ENCODE measurements at regions not wholly inside any gene's neighbourhood (a gene's known extent, or its start where the extent isn't known, plus 50 kb on each side); places are given as distances from the start of the nearest gene placed in this dataset.

DNA sequence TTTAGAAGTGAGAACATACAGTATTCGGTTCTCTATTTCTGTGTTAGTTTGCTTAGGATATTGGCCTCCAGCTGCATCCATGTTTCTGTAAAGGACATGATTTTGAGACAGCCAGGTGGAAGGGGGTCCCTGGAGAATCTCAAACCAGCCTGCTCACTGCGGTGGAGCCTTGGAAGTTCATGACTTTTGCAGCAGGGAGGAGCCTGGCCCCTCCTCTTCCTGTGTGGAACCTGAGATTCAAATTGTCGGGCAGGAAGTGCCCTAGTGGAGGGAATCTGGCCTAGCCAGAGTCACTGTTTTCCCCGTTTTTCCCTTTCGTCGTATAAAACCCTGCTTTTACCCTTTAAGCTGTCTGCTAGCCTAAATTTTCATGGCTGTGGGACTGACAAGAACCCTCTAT, 762.6 kb downstream of the PCDH18 start (continued):
- TF ChIP-seq, protein P1, sequence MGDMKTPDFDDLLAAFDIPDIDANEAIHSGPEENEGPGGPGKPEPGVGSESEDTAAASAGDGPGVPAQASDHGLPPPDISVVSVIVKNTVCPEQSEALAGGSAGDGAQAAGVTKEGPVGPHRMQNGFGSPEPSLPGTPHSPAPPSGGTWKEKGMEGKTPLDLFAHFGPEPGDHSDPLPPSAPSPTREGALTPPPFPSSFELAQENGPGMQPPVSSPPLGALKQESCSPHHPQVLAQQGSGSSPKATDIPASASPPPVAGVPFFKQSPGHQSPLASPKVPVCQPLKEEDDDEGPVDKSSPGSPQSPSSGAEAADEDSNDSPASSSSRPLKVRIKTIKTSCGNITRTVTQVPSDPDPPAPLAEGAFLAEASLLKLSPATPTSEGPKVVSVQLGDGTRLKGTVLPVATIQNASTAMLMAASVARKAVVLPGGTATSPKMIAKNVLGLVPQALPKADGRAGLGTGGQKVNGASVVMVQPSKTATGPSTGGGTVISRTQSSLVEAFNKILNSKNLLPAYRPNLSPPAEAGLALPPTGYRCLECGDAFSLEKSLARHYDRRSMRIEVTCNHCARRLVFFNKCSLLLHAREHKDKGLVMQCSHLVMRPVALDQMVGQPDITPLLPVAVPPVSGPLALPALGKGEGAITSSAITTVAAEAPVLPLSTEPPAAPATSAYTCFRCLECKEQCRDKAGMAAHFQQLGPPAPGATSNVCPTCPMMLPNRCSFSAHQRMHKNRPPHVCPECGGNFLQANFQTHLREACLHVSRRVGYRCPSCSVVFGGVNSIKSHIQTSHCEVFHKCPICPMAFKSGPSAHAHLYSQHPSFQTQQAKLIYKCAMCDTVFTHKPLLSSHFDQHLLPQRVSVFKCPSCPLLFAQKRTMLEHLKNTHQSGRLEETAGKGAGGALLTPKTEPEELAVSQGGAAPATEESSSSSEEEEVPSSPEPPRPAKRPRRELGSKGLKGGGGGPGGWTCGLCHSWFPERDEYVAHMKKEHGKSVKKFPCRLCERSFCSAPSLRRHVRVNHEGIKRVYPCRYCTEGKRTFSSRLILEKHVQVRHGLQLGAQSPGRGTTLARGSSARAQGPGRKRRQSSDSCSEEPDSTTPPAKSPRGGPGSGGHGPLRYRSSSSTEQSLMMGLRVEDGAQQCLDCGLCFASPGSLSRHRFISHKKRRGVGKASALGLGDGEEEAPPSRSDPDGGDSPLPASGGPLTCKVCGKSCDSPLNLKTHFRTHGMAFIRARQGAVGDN (IDR thresholded peaks at IDR 0.05): no peak
- TF ChIP-seq TCF12 (IDR thresholded peaks at IDR 0.05; ENCODE audit: low read depth, low read length): no peak
- TF ChIP-seq ZSCAN29 (IDR thresholded peaks at IDR 0.05): no peak
- no peak for TF ChIP-seq MXI1 (IDR thresholded peaks at IDR 0.05; ENCODE audit: low read depth, low read length)
- TF ChIP-seq USF2 (IDR thresholded peaks at IDR 0.05; ENCODE audit: borderline replicate concordance, low read depth, low read length): no peak

DNA sequence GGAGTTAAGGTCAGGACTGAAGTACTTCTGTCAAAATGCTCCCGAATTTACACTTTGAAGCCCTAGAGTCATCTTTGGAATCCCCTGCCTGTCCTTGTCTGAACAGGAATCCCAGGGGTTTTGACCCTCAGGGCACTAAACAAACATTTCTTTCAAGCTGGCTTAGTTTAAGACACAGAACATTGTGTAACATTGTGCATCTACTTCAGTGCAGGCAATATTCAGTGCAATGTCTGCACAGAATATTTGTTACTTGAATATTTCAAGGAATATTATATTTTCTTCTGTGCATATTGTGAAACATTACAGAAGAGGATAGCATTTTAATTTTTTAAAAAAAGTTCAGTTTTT, 763.4 kb downstream of the PCDH18 start:
- POLR2A ChIA-PET: no interaction called here
- H2AFZ ChIP-seq (ENCODE audit: control insufficient read depth, low read depth, low read length): no peak overlapping the region
- TF ChIP-seq RELA (IDR thresholded peaks at IDR 0.05; ENCODE audit: borderline replicate concordance, partially characterized antibody): no peak
- no peak for TF ChIP-seq CHD2 (IDR thresholded peaks at IDR 0.05; ENCODE audit: borderline replicate concordance, low read depth, low read length)
- no peak for TF ChIP-seq MTA3 (IDR thresholded peaks at IDR 0.05; ENCODE audit: borderline replicate concordance, low read length)
- no peak for TF ChIP-seq SUZ12 (IDR thresholded peaks at IDR 0.05; ENCODE audit: unreplicated experiment)
- TF ChIP-seq CEBPZ (IDR thresholded peaks at IDR 0.05; ENCODE audit: low read depth, low read length): no peak
- TF ChIP-seq, protein P2, sequence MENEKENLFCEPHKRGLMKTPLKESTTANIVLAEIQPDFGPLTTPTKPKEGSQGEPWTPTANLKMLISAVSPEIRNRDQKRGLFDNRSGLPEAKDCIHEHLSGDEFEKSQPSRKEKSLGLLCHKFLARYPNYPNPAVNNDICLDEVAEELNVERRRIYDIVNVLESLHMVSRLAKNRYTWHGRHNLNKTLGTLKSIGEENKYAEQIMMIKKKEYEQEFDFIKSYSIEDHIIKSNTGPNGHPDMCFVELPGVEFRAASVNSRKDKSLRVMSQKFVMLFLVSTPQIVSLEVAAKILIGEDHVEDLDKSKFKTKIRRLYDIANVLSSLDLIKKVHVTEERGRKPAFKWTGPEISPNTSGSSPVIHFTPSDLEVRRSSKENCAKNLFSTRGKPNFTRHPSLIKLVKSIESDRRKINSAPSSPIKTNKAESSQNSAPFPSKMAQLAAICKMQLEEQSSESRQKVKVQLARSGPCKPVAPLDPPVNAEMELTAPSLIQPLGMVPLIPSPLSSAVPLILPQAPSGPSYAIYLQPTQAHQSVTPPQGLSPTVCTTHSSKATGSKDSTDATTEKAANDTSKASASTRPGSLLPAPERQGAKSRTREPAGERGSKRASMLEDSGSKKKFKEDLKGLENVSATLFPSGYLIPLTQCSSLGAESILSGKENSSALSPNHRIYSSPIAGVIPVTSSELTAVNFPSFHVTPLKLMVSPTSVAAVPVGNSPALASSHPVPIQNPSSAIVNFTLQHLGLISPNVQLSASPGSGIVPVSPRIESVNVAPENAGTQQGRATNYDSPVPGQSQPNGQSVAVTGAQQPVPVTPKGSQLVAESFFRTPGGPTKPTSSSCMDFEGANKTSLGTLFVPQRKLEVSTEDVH (IDR thresholded peaks at IDR 0.05; ENCODE audit: low read depth, partially characterized antibody): no peak
- no peak for TF ChIP-seq SREBF2 (IDR thresholded peaks at IDR 0.05; ENCODE audit: low read length)

More for the DNA sequence above, 763.4 kb downstream of the PCDH18 start:
- no peak overlapping the region for H3K9ac ChIP-seq (ENCODE audit: control insufficient read depth, insufficient read depth, low read length)
- H3K79me2 ChIP-seq (ENCODE audit: control insufficient read depth, insufficient read depth, low read length): no peaks in the 10 kb centered on the region
- SMC1A ChIA-PET (ENCODE audit: uncharacterized antibody, unreplicated experiment): interaction anchor here (0.7 kb wide), 1 partner anchor 19 kb away, joined by 3 read pairs; no protein-coding TSS in a partner anchor
- 0% methylated on average over 1 of the region's 1 CpG for WGBS (ENCODE audit: insufficient coverage, insufficient replicate concordance, low lambda C conversion rate, missing lambda C conversion rate)
- H3K4me2 ChIP-seq (ENCODE audit: control insufficient read depth, insufficient read depth): no peak overlapping the region
- in situ Hi-C loops (cut with MboI) (no loop called here), intact Hi-C loops (cut with micrococcal nuclease; ENCODE audit: unreplicated experiment) (no loop called here)
- no TSS peak for BruUV-seq (replicated peaks)
- RAD21 ChIA-PET (ENCODE audit: unreplicated experiment): no interaction called here
- H3K36me3 ChIP-seq (ENCODE audit: control insufficient read depth in 2 of 2, insufficient read depth in 2 of 2, low read length in 1 of 2): no peaks in the 10 kb centered on the region
- CTCF ChIA-PET: no interaction called here
- no peaks in the 10 kb centered on the region for H3K27me3 ChIP-seq (replicated peaks in 1 of 2; ENCODE audit: control insufficient read depth in 2 of 2, insufficient read depth in 2 of 2, low read length in 1 of 2)
- H3K4me3 ChIP-seq: no peak overlapping the region
- no peaks in the 10 kb centered on the region for H3K4me1 ChIP-seq (ENCODE audit: control insufficient read depth, insufficient read depth, low read length)
- ATAC-seq (no peak), DNase-seq (ENCODE audit: low read depth, low spot score) (no peak), FAIRE-seq (no peak)
- H3K9me3 ChIP-seq (replicated peaks; ENCODE audit: control insufficient read depth, insufficient read depth, low read length): no peaks in the 10 kb centered on the region
- H4K20me1 ChIP-seq (ENCODE audit: control insufficient read depth, insufficient read depth): no peaks in the 10 kb centered on the region
- H3K27ac ChIP-seq (ENCODE audit: control insufficient read depth, insufficient read depth): no peak overlapping the region
